HL-60 (cell line): ENCODE measurements at regions not wholly inside any gene's neighbourhood (a gene's known extent, or its start where the extent isn't known, plus 50 kb on each side); places are given as distances from the start of the nearest gene placed in this dataset.
"Not testable (repeated sequence)": the region's sequence is repeated elsewhere in the genome, so short reads cannot be mapped to it uniquely, and the experiment has no call there.

Experiments
- DNase-seq, 2 experiments: peaks; one replicate each; pipeline ENCODE4 v3.0.0-alpha.2; 2010 to 2020; ENCODE audit warnings: low read depth in 1 of 2, low spot score in 1 of 2
- H3K27ac ChIP-seq: fragments of 250-450 bp; sonication (Bioruptor Pico); replicated peaks from 2 replicates; pipeline ENCODE4 v1.5.1; 2020; ENCODE audit warnings: mild to moderate bottlenecking, moderate library complexity
- H3K27me3 ChIP-seq: fragments of 250-450 bp; sonication (Bioruptor Pico); 2 replicates; pipeline ENCODE4 v1.5.1; 2021; ENCODE audit warnings: mild to moderate bottlenecking, moderate library complexity; ENCODE audit not compliant: insufficient read depth, poor library complexity, severe bottlenecking
- H3K4me3 ChIP-seq: replicated peaks from 2 replicates; pipeline ENCODE4 v1.5.1; 2011; ENCODE audit warnings: mild to moderate bottlenecking, control low read depth, low read length; ENCODE audit not compliant: insufficient read depth
- CTCF ChIP-seq: IDR thresholded peaks from one replicate; pipeline ENCODE4 v1.5.1; 2011; ENCODE audit warnings: low read length, control low read depth, inconsistent platforms; ENCODE audit not compliant: insufficient read depth
- GABPA ChIP-seq: IDR thresholded peaks from 2 replicates; pipeline ENCODE4 v1.6.1; 2012; ENCODE audit warnings: low read depth
- POLR2AphosphoS5 ChIP-seq: IDR thresholded peaks from 2 replicates; pipeline ENCODE4 v1.6.1; 2012; ENCODE audit warnings: low read depth
- REST ChIP-seq: IDR thresholded peaks from 2 replicates; pipeline ENCODE4 v1.6.1; 2012; ENCODE audit warnings: low read depth; ENCODE audit not compliant: insufficient replicate concordance
- SPI1 ChIP-seq: IDR thresholded peaks from 2 replicates; pipeline ENCODE4 v1.6.1; 2012; ENCODE audit warnings: low read depth, mild to moderate bottlenecking, borderline replicate concordance

- TF ChIP-seq SPI1, result no peak
- no peak for TF ChIP-seq GABPA
- TF ChIP-seq POLR2AphosphoS5, result no peak
- TF ChIP-seq CTCF, result no peak
- no peak for TF ChIP-seq REST
- Histone ChIP-seq H3K27ac (no peak overlapping the region), H3K27me3 (no peaks in the 10 kb centered on the region), H3K4me3 (no peak overlapping the region)
- no peak for DNase-seq
These were observed 112.5 kb upstream of the VWC2 start for GRCh38 chr7:49660976-49661375.

GRCh38 chr7:49665963-49666362 is 107.5 kb upstream of the VWC2 start:
- H3K27ac ChIP-seq, DNase-seq, H3K4me3 ChIP-seq, H3K27me3 ChIP-seq: not testable (repeated sequence)

- Histone ChIP-seq H3K27me3 (no peaks in the 10 kb centered on the region), H3K4me3 (no peak overlapping the region), H3K27ac (no peak overlapping the region)
- no peak for DNase-seq
- no peak for TF ChIP-seq REST
- no peak for TF ChIP-seq GABPA
- no peak for TF ChIP-seq CTCF
- no peak for TF ChIP-seq SPI1
- no peak for TF ChIP-seq POLR2AphosphoS5
These were observed 106.7 kb upstream of the VWC2 start for GRCh38 chr7:49666764-49667163.

GRCh38 chr7:49669285-49669684 is 104.2 kb upstream of the VWC2 start:
- no peak for TF ChIP-seq GABPA
- TF ChIP-seq SPI1, result no peak
- TF ChIP-seq CTCF, result no peak
- no peak for TF ChIP-seq POLR2AphosphoS5
- TF ChIP-seq REST, result no peak
- Histone ChIP-seq H3K27ac (no peak overlapping the region), H3K4me3 (no peak overlapping the region), H3K27me3 (no peaks in the 10 kb centered on the region)
- no peak for DNase-seq
